Naive thymus-derived CD4-positive, alpha-beta T cell (primary cell): ENCODE measurements at regions not wholly inside any gene's neighbourhood (a gene's known extent, or its start where the extent isn't known, plus 50 kb on each side); places are given as distances from the start of the nearest gene placed in this dataset.

Source experiments
- ATAC-seq: fragments of 150-1000 bp; cut with Tn5 transposase; 2 replicates; pipeline ENCODE4 v1.10.0; 2021; ENCODE audit warnings: mild to moderate bottlenecking, moderate library complexity
- CTCF ChIA-PET: fragments of 350-600 bp; sonication (Branson Sonifier 250); formaldehyde crosslinking; loops from one replicate; lab custom pipeline; 2021; ENCODE audit warnings: antibody characterized with exemption; lab: Charles Lee
- POLR2A ChIA-PET: fragments of 350-600 bp; sonication (Branson Sonifier 250); formaldehyde crosslinking; loops from one replicate; lab custom pipeline; 2021; ENCODE audit warnings: antibody characterized with exemption, inconsistent platforms; lab: Charles Lee
- DNase-seq, 9 donors: peaks; one replicate each; pipeline versions ENCODE4 v3.0.0 to v3.0.0-alpha.2; 2020 to 2022; ENCODE audit warnings: mixed read lengths in 1 of 9
- H3K27ac ChIP-seq: one replicate; pipeline ENCODE4 v1.7.0; 2013; ENCODE audit warnings: mild to moderate bottlenecking, low read depth, low read length, moderate library complexity
- H3K27me3 ChIP-seq, 2 donors: one replicate each; pipeline ENCODE4 v1.7.0; 2013; ENCODE audit warnings: low read length in 2 of 2, mild to moderate bottlenecking in 2 of 2, moderate library complexity in 2 of 2; ENCODE audit not compliant: control insufficient read depth in 2 of 2, insufficient read depth in 2 of 2
- H3K36me3 ChIP-seq, 3 experiments: 1 replicate in 2 of 3; 2 replicates in 1 of 3; pipeline ENCODE4 v1.7.0; 2013; ENCODE audit warnings: low read length in 3 of 3, mild to moderate bottlenecking in 3 of 3, moderate library complexity in 1 of 3; ENCODE audit not compliant: insufficient read depth in 3 of 3, control insufficient read depth in 2 of 3
- H3K4me1 ChIP-seq, 2 donors: one replicate each; pipeline ENCODE4 v1.7.0; 2013; ENCODE audit warnings: low read length in 2 of 2, mild to moderate bottlenecking in 2 of 2, moderate library complexity in 1 of 2; ENCODE audit not compliant: control insufficient read depth in 2 of 2, insufficient read depth in 2 of 2
- H3K4me3 ChIP-seq: 2 replicates; pipeline ENCODE4 v1.7.0; 2013; ENCODE audit warnings: mild to moderate bottlenecking, low read length
- H3K9me3 ChIP-seq, 3 experiments: 1 replicate in 2 of 3; 2 replicates in 1 of 3; pipeline ENCODE4 v1.7.0; 2013; ENCODE audit warnings: low read length in 3 of 3; ENCODE audit not compliant: control insufficient read depth in 2 of 3
- H3K27ac Mint-ChIP-seq, 9 donors: one replicate each; pipeline ENCODE4 v1.8.0; 2020 to 2022; ENCODE audit warnings: mixed read lengths in 9 of 9, mild to moderate bottlenecking in 8 of 9, moderate library complexity in 5 of 9, inconsistent platforms in 2 of 9
- H3K27me3 Mint-ChIP-seq, 5 donors: one replicate each; pipeline ENCODE4 v1.8.0; 2021 to 2022; ENCODE audit warnings: mixed read lengths in 5 of 5, mild to moderate bottlenecking in 1 of 5
- H3K36me3 Mint-ChIP-seq, 5 donors: one replicate each; pipeline ENCODE4 v1.8.0; 2020 to 2022; ENCODE audit warnings: mixed read lengths in 5 of 5, mild to moderate bottlenecking in 3 of 5, inconsistent platforms in 1 of 5
- H3K4me1 Mint-ChIP-seq, 7 donors: one replicate each; pipeline ENCODE4 v1.8.0; 2020 to 2022; ENCODE audit warnings: mixed read lengths in 7 of 7, mild to moderate bottlenecking in 3 of 7, inconsistent platforms in 1 of 7
- H3K4me3 Mint-ChIP-seq, 10 donors: one replicate each; pipeline ENCODE4 v1.8.0; 2020 to 2022; ENCODE audit warnings: mild to moderate bottlenecking in 10 of 10, mixed read lengths in 10 of 10, moderate library complexity in 6 of 10, inconsistent platforms in 2 of 10
- H3K9me3 Mint-ChIP-seq, 11 donors: one replicate each; pipeline ENCODE4 v1.8.0; 2020 to 2022; ENCODE audit warnings: mixed read lengths in 11 of 11, mild to moderate bottlenecking in 4 of 11, inconsistent platforms in 1 of 11, moderate library complexity in 1 of 11
- intact Hi-C, 2 donors: fragments of 100-400 bp; cut with micrococcal nuclease; formaldehyde crosslinking; loops; one replicate each; pipeline ENCODE4 v1.15.1; 2023

GRCh38 chr5:119876522-119876921 lies 247.2 kb downstream of the FAM170A start:
- ChIA-PET POLR2A (no interaction called here), CTCF (no interaction called here)
- DNase-seq (no peak), ATAC-seq (no peak)
- Mint-ChIP-seq H3K36me3 (no peaks in the 10 kb centered on the region), H3K4me1 (no peaks in the 10 kb centered on the region), H3K27ac (no peak overlapping the region), H3K4me3 (no peak overlapping the region), H3K9me3 (peaks cover 0 to 5% (median 0%) of the 10 kb centered on the region in 11 donors), H3K27me3 (no peaks in the 10 kb centered on the region)
- no peaks in the 10 kb centered on the region for H3K27me3 ChIP-seq
- intact Hi-C loops, result no loop called here
- no peak overlapping the region for H3K27ac ChIP-seq
- no peaks in the 10 kb centered on the region for H3K36me3 ChIP-seq
- no peaks in the 10 kb centered on the region for H3K4me1 ChIP-seq
- no peaks in the 10 kb centered on the region for H3K9me3 ChIP-seq
- H3K4me3 ChIP-seq, result no peak overlapping the region

- Histone ChIP-seq H3K27ac (no peak overlapping the region), H3K27me3 (no peaks in the 10 kb centered on the region), H3K4me1 (no peaks in the 10 kb centered on the region), H3K4me3 (no peak overlapping the region), H3K36me3 (no peaks in the 10 kb centered on the region), H3K9me3 (no peaks in the 10 kb centered on the region)
- Mint-ChIP-seq H3K4me3 (no peak overlapping the region), H3K36me3 (no peaks in the 10 kb centered on the region), H3K27ac (no peak overlapping the region), H3K4me1 (no peaks in the 10 kb centered on the region), H3K9me3 (peaks cover 0 to 1% (median 0%) of the 10 kb centered on the region in 11 donors), H3K27me3 (no peaks in the 10 kb centered on the region)
- CTCF ChIA-PET, result no interaction called here
- ATAC-seq (no peak), DNase-seq (no peak)
- intact Hi-C loops, result no loop called here
- POLR2A ChIA-PET, result no interaction called here
Measured at GRCh38 chr5:119878712-119879111, 249.4 kb downstream of the FAM170A start.

DNA sequence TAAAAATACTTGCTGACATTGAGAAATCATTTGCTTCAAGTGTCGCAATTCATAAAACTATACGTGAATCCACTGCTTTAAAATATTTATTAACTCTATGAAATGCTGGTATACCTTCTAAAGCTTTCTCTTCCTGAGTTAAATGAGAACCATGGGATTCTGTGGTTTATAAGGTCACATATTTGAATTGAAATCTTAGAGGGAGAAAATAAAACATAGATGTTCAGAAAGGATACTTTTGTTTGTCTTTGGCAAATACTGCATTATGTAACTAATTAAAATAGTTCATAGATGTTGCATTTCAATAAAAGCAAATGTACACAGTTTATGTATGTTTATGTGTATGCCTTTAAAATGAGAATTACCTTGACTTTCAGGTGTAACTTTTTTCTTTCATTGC lies 250.1 kb downstream of the FAM170A start:
- intact Hi-C loops, result no loop called here
- H3K9me3 ChIP-seq, result no peaks in the 10 kb centered on the region
- H3K4me3 ChIP-seq, result no peak overlapping the region
- DNase-seq (no peak), ATAC-seq (no peak)
- Mint-ChIP-seq H3K36me3 (no peaks in the 10 kb centered on the region), H3K27ac (no peak overlapping the region), H3K4me3 (no peak overlapping the region), H3K27me3 (no peaks in the 10 kb centered on the region), H3K4me1 (no peaks in the 10 kb centered on the region), H3K9me3 (no peaks in the 10 kb centered on the region)
- H3K27me3 ChIP-seq, result no peaks in the 10 kb centered on the region
- no peak overlapping the region for H3K27ac ChIP-seq
- no peaks in the 10 kb centered on the region for H3K4me1 ChIP-seq
- ChIA-PET CTCF (no interaction called here), POLR2A (no interaction called here)
- H3K36me3 ChIP-seq, result no peaks in the 10 kb centered on the region

GRCh38 chr5:119895066-119895465 lies 265.7 kb downstream of the FAM170A start:
- Mint-ChIP-seq H3K36me3 (no peaks in the 10 kb centered on the region), H3K27ac (no peak overlapping the region), H3K9me3 (peaks cover 0 to 4% (median 0%) of the 10 kb centered on the region in 11 donors), H3K4me1 (peaks cover 0 to 2% (median 0%) of the 10 kb centered on the region in 7 donors), H3K27me3 (no peaks in the 10 kb centered on the region), H3K4me3 (no peak overlapping the region)
- no peak overlapping the region for H3K27ac ChIP-seq
- ChIA-PET CTCF (no interaction called here), POLR2A (no interaction called here)
- no peak for ATAC-seq
- no peaks in the 10 kb centered on the region for H3K9me3 ChIP-seq
- no peaks in the 10 kb centered on the region for H3K36me3 ChIP-seq
- H3K4me1 ChIP-seq, result no peaks in the 10 kb centered on the region
- no peaks in the 10 kb centered on the region for H3K27me3 ChIP-seq
- H3K4me3 ChIP-seq, result no peak overlapping the region
- intact Hi-C loops, result no loop called here
- DNase-seq, result no peak

DNA sequence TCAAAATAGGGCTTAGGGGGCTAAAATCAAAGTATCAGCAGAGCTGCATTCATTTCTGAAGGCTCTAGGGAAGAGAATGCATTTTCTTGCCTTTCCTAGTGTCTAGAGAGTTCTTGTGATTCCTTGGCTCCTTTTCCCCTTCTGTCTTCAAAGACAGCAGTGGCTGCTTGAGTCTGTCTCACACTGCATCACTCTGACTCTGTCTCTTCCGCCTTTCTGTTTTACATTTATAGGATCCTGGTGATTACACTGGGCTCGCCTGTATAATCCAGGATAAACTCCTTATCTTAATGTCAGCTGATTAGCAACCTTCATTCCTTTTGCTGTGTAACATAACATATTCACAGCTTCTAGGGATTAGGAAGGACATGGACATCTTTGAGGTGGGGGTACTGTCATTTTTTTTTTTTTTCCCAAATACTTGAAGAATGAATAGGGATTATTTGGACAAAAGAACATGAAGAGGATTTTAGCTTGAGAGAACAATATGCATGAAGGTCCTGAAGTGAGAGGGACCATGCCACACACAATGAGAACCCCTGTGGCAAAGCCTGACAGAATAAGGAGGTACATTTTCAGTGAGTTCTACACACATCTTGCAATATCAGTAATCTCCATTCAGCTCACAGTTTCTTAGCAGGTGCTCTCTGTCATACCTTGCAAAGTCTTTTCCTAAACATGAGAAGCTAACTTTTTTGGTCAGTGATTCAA lies 267.6 kb downstream of the FAM170A start:
- Histone ChIP-seq H3K4me3 (no peak overlapping the region), H3K36me3 (no peaks in the 10 kb centered on the region), H3K9me3 (no peaks in the 10 kb centered on the region), H3K4me1 (no peaks in the 10 kb centered on the region), H3K27ac (no peak overlapping the region), H3K27me3 (no peaks in the 10 kb centered on the region)
- H3K9me3 Mint-ChIP-seq, result peaks cover 0 to 4% (median 0%) of the 10 kb centered on the region in 11 donors
- no peak for DNase-seq
- intact Hi-C loops, result no loop called here
- CTCF ChIA-PET, result no interaction called here
- H3K36me3 Mint-ChIP-seq, result no peaks in the 10 kb centered on the region
- no peak for ATAC-seq
- peaks cover 0 to 2% (median 0%) of the 10 kb centered on the region in 7 donors for H3K4me1 Mint-ChIP-seq
- H3K27me3 Mint-ChIP-seq, result no peaks in the 10 kb centered on the region
- H3K27ac Mint-ChIP-seq, result no peak overlapping the region
- H3K4me3 Mint-ChIP-seq, result no peak overlapping the region
- POLR2A ChIA-PET, result no interaction called here

GRCh38 chr5:119897537-119898370 lies 268.4 kb downstream of the FAM170A start:
- intact Hi-C loops, result no loop called here
- H3K36me3 Mint-ChIP-seq, result no peaks in the 10 kb centered on the region
- ATAC-seq, result no peak
- H3K9me3 Mint-ChIP-seq, result peaks cover 0 to 3% (median 0%) of the 10 kb centered on the region in 11 donors
- ChIA-PET CTCF (interaction anchor here (0.6 kb wide), 1 partner anchor 112 kb away, joined by 3 read pairs; no protein-coding TSS in a partner anchor), POLR2A (no interaction called here)
- peaks cover 0 to under 1% (median 0%) of the 10 kb centered on the region in 7 donors for H3K4me1 Mint-ChIP-seq
- Histone ChIP-seq H3K4me1 (no peaks in the 10 kb centered on the region), H3K9me3 (no peaks in the 10 kb centered on the region), H3K4me3 (no peak overlapping the region), H3K36me3 (no peaks in the 10 kb centered on the region), H3K27me3 (no peaks in the 10 kb centered on the region), H3K27ac (no peak overlapping the region)
- H3K27me3 Mint-ChIP-seq, result no peaks in the 10 kb centered on the region
- H3K27ac Mint-ChIP-seq, result no peak overlapping the region
- no peak for DNase-seq
- H3K4me3 Mint-ChIP-seq, result no peak overlapping the region
